PC-3 (cell line): ENCODE measurements at regions not wholly inside any gene's neighbourhood (a gene's known extent, or its start where the extent isn't known, plus 50 kb on each side); places are given as distances from the start of the nearest gene placed in this dataset.

ENCODE experiments used
- CTCF ChIP-seq: fragments of 300-600 bp; sonication (generic); conservative IDR thresholded peaks from 2 replicates; pipeline ENCODE4 v1.5.1; 2017; ENCODE audit warnings: antibody characterized with exemption, low read depth, mild to moderate bottlenecking, low read length
- EZH2phosphoT487 ChIP-seq: fragments of 300-600 bp; sonication (generic); IDR thresholded peaks from 2 replicates; pipeline ENCODE4 v1.6.1; 2018; ENCODE audit warnings: mild to moderate bottlenecking, antibody characterized with exemption, low read length, borderline replicate concordance

- no peak for TF ChIP-seq CTCF
- TF ChIP-seq EZH2phosphoT487 = no peak
These were observed 70.1 kb upstream of the MPHOSPH6 start for GRCh38 chr16:82240111-82240510.
